ENCODE measurements at regions not wholly inside any gene's neighbourhood (a gene's known extent, or its start where the extent isn't known, plus 50 kb on each side); places are given as distances from the start of the nearest gene placed in this dataset.

GRCh38 chr12:77406219-77406905, 341.0 kb upstream of the E2F7 start:
- DNase-seq (ENCODE audit: low read depth), result no peak

- DNase-seq (ENCODE audit: low read depth), result peak; percentile 5
Observed at GRCh38 chr12:77402716-77403115, 337.3 kb upstream of the E2F7 start.

DNA sequence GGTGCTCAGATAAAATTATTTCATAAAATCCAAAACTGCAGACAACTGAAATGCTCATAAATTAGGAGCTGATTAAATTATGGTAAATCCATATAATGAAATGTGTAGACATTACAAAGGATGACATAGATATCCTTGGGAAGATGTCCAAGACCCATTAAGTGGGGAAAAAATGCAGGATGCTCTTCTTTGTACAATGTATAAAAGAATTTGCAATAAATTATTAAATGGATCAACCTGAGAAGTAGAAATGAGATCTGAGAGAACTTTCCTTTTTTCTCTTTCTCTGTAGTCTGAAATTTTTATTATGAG, 336.4 kb upstream of the E2F7 start:
- DNase-seq (ENCODE audit: low read depth), result no peak

GRCh38 chr12:77401064-77401769, 335.8 kb upstream of the E2F7 start:
- DNase-seq (ENCODE audit: low read depth), result peak; percentile 10

DNA sequence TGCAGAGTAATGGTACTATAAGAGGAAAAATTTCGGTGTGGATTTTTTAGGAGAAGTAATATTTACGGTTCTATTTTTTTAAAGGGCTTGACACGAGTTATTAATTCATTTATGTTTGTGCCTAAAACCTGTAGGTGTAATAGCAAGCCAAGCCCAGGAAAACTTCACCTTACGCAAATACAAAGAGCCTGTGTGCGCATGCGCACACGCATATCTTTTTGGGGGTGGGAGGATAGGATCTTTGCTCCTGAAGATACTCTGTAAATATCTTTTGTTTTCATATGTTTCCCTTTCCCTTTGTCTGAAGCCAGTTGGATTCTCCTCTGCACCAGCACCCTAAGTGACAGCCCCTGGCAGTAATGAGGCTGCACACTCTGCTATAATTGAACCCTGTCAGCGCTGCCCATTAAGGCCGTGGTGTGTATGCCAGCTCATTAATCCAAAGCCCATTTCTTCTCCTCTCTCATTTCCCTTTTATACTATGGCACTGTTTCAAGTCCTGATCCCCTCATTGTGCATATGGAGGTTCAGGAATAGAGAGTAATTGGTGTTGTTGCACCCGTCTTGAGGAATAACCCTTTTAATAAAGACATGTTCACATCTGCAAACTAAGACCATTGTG, 327.2 kb upstream of the E2F7 start:
- no peak for DNase-seq (ENCODE audit: low read depth)

- no peak for DNase-seq (ENCODE audit: low read depth)
Observed at GRCh38 chr12:77388445-77389265, 323.3 kb upstream of the E2F7 start.

GRCh38 chr12:77387671-77388070, 322.3 kb upstream of the E2F7 start:
- no peak for DNase-seq (ENCODE audit: low read depth)

DNA sequence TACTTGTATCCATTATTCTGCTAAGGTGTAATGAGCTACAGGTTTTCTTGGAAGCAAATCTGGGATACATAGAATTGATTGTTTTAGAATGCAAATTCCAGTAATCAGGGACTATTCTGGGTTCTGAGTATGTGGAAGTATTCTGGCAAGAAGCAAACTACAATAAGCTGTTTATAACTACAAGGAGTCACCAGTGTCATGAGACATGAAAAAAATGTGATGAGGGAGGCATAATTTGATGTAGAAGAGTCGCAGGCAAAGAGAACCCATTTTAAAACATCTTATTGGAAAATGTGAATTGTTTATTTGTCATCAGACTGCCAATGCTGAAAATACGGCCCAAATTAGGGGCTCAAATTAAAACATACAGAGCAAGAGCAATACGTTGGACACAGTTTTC, 321.8 kb upstream of the E2F7 start:
- no peak for DNase-seq (ENCODE audit: low read depth)

- peak; percentile 26 for DNase-seq (ENCODE audit: low read depth)
Observed at GRCh38 chr12:77384941-77385340, 319.6 kb upstream of the E2F7 start.

- DNase-seq (ENCODE audit: low read depth), result no peak
Observed at GRCh38 chr12:77382096-77382742, 316.9 kb upstream of the E2F7 start.

GRCh38 chr12:77377622-77378021, 312.3 kb upstream of the E2F7 start:
- DNase-seq (ENCODE audit: low read depth), result no peak

- no peak for DNase-seq (ENCODE audit: low read depth)
Observed at GRCh38 chr12:77377116-77377515, 311.7 kb upstream of the E2F7 start.

GRCh38 chr12:77374673-77375072, 309.3 kb upstream of the E2F7 start:
- no peak for DNase-seq (ENCODE audit: low read depth)

GRCh38 chr12:77372494-77372893, 307.1 kb upstream of the E2F7 start:
- DNase-seq (ENCODE audit: low read depth), result no peak

DNA sequence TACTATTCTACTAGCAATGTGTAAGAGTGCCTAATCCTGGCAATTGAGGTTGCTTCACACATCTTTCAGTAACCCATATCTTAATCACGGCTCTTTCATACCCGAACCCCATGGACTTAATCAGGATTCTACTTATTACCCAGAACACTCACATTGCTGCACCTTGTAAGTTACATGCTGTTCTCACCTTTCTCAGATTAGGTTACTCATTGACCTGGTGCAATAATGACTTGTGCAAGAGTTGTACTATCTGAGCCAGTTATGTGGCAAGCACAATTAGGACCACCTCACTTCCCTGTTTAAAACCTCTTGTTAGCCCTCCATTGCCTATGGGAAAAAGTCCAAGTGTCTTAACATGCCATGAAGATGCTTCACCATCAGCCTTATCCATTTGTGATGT, 306.7 kb upstream of the E2F7 start:
- no peak for DNase-seq (ENCODE audit: low read depth)

DNA sequence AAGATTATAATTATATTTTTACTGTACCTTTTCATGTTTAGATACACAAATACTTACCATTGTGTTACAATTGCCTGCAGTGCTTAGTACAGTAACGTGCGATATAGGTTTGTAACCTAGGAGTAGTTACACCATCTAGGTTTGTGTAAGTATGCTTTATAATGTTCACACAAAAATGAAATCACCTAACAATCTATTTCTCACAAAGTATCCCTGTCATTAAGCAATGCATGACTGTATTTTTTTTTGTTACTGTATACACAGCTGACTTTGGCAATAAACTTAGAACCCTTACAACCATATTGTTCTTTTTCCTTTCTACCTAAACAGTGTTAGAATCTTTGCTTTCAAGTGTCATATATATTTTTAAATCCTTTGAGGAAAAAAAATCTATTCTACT, 303.0 kb upstream of the E2F7 start:
- DNase-seq (ENCODE audit: low read depth), result no peak

DNA sequence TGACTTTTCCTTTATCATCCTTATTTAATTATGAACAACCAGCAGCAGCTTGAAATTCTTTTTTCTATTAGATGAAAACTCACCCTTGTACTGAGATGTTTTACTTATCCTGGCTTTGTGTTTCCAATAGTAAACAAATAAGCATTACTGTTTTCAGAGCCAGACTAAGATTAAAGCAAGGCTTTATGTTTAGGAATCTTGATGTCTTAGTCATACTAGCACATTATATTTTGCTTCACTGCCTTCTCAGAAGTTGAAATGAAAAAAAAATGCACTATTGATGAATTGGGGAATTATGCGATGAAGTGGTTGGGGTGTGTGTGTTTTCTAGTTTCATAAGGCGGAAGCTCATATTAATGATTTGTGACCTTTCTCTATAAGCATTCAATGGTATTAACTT, 301.2 kb upstream of the E2F7 start:
- no peak for DNase-seq (ENCODE audit: low read depth)

DNA sequence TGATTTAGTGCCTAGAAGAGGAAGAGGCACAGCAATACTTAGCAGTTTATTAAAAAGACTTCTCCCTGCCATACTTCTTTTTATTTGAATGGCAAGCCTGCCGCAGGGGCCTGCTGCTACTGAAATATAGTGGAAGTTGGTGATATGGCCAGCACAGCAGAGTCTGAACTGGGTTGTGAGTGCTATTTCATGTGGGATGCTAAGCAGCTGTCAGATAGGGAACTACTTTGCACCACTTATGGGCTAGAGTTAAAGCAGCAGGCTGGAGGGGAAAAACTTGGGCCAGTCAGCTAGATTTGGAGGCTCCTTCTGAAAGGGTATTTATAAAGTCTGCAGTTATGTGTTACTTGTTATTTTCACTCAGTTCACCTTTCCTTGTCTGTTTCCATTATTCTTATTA, 299.0 kb upstream of the E2F7 start:
- DNase-seq (ENCODE audit: low read depth), result no peak

GRCh38 chr12:77362509-77363210, 297.3 kb upstream of the E2F7 start:
- no peak for DNase-seq (ENCODE audit: low read depth)

DNA sequence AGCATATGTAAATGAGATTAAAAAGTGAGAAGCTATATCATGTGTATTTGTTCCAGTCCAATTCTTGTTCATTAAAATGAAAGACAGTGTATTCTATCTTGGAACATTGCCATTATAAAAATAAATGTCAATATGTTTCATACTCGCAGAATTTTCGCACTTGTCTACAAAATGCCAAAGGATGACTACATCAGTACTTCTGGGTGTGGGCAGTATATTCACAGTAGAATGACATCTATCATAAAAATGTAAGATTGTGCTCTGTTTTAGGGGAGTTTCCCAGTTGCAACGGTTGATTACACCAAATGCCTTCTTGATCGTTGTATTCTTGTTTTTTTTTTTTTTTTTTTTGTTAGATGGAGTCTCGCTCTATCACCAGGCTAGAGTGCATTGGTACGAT, 292.3 kb upstream of the E2F7 start:
- no peak for DNase-seq (ENCODE audit: low read depth)

GRCh38 chr12:77354766-77355362, 289.5 kb upstream of the E2F7 start:
- DNase-seq (ENCODE audit: low read depth), result peak; percentile 6

All from M059J (cell line).